SU-DHL-6 (cell line): ENCODE measurements at regions not wholly inside any gene's neighbourhood (a gene's known extent, or its start where the extent isn't known, plus 50 kb on each side); places are given as distances from the start of the nearest gene placed in this dataset.

Experiments
- H2AFZ ChIP-seq: fragments of 200-600 bp; sonication (generic); 2 replicates; pipeline ENCODE4 v1.6.1; 2014; ENCODE audit warnings: low read depth, mild to moderate bottlenecking, moderate library complexity, mixed read lengths, antibody characterized with exemption, low read length; ENCODE audit not compliant: severe bottlenecking
- H3F3A ChIP-seq: fragments of 200-600 bp; shearing (Covaris generic); 2 replicates; pipeline ENCODE4 v1.6.0; 2016; ENCODE audit warnings: antibody characterized with exemption, mild to moderate bottlenecking; ENCODE audit not compliant: insufficient read depth
- H3K27ac ChIP-seq: fragments of 200-600 bp; sonication (generic); 2 replicates; pipeline ENCODE4 v1.5.1; 2016; ENCODE audit warnings: low read depth, mild to moderate bottlenecking, low read length, moderate library complexity, mixed read lengths
- H3K27me3 ChIP-seq: fragments of 200-600 bp; sonication (generic), shearing (Covaris generic); 2 replicates; pipeline ENCODE4 v1.6.0; 2014; ENCODE audit warnings: mild to moderate bottlenecking, low read length
- H3K36me3 ChIP-seq: fragments of 200-600 bp; sonication (generic); 2 replicates; pipeline ENCODE4 v1.6.1; 2014; ENCODE audit warnings: mild to moderate bottlenecking, low read length, mixed read lengths
- H3K4me2 ChIP-seq: fragments of 300-600, 200-600 bp; shearing (Covaris generic), sonication (generic); 2 replicates; pipeline ENCODE4 v1.6.0; 2014; ENCODE audit warnings: low read length, low read depth, mild to moderate bottlenecking; ENCODE audit not compliant: poor library complexity, severe bottlenecking
- H3K4me3 ChIP-seq: fragments of 200-600 bp; sonication (generic); 2 replicates; pipeline ENCODE4 v1.5.1; 2014; ENCODE audit warnings: antibody characterized with exemption, low read length, mild to moderate bottlenecking, mixed read lengths; ENCODE audit not compliant: insufficient read depth, poor library complexity, severe bottlenecking
- H3K79me2 ChIP-seq: fragments of 200-600 bp; sonication (generic); 2 replicates; pipeline ENCODE4 v1.6.1; 2014; ENCODE audit warnings: mild to moderate bottlenecking, low read length, moderate library complexity; ENCODE audit not compliant: insufficient read depth
- H3K9ac ChIP-seq: fragments of 200-600 bp; sonication (generic); 2 replicates; pipeline ENCODE4 v1.7.0; 2014; ENCODE audit warnings: mild to moderate bottlenecking, low read length
- H3K9me2 ChIP-seq: fragments of 200-600 bp; sonication (generic); replicated peaks from 2 replicates; pipeline ENCODE4 v1.6.1; 2014; ENCODE audit warnings: low read length; ENCODE audit not compliant: insufficient read depth
- H3K9me3 ChIP-seq: fragments of 200-600 bp; sonication (generic); 2 replicates; pipeline ENCODE4 v1.6.1; 2014; ENCODE audit warnings: low read length, mixed read lengths; ENCODE audit not compliant: insufficient read depth
- H4K20me1 ChIP-seq: fragments of 200-600 bp; sonication (generic); 2 replicates; pipeline ENCODE4 v1.6.1; 2014; ENCODE audit warnings: low read depth, mild to moderate bottlenecking, antibody characterized with exemption, low read length, moderate library complexity, mixed read lengths
- CTCF ChIP-seq: fragments of 200-600 bp; sonication (generic); IDR thresholded peaks from one replicate; pipeline ENCODE4 v1.5.1; 2017; ENCODE audit warnings: antibody characterized with exemption, mild to moderate bottlenecking, low read length, moderate library complexity; ENCODE audit not compliant: insufficient read depth, poor library complexity, severe bottlenecking
- EZH2phosphoT487 ChIP-seq: fragments of 200-600 bp; sonication (generic), shearing (Covaris generic); conservative IDR thresholded peaks from 2 replicates; pipeline ENCODE4 v1.6.1; 2018; ENCODE audit warnings: mild to moderate bottlenecking, antibody characterized with exemption, low read length, moderate library complexity, mixed read lengths

GRCh38 chr1:241408170-241408569 lies 51.2 kb upstream of the RGS7 start:
- Histone ChIP-seq H3F3A (no peaks in the 10 kb centered on the region), H3K9me3 (no peaks in the 10 kb centered on the region), H3K79me2 (no peaks in the 10 kb centered on the region), H3K27me3 (no peaks in the 10 kb centered on the region), H3K36me3 (no peaks in the 10 kb centered on the region), H3K4me2 (no peak overlapping the region), H4K20me1 (no peaks in the 10 kb centered on the region), H3K27ac (no peak overlapping the region), H3K4me3 (no peak overlapping the region), H3K9me2 (no peaks in the 10 kb centered on the region), H2AFZ (no peak overlapping the region), H3K9ac (no peak overlapping the region)
- TF ChIP-seq EZH2phosphoT487 (no peak), CTCF (no peak)
